HG02852 (cell line): ENCODE measurements at regions not wholly inside any gene's neighbourhood (a gene's known extent, or its start where the extent isn't known, plus 50 kb on each side); places are given as distances from the start of the nearest gene placed in this dataset.

ENCODE experiments used
- ATAC-seq: cut with Tn5 transposase; IDR thresholded peaks from one replicate; pipeline ENCODE4 v1.9.1; 2021; ENCODE audit warnings: mild to moderate bottlenecking, moderate library complexity; ENCODE audit not compliant: unreplicated experiment

DNA sequence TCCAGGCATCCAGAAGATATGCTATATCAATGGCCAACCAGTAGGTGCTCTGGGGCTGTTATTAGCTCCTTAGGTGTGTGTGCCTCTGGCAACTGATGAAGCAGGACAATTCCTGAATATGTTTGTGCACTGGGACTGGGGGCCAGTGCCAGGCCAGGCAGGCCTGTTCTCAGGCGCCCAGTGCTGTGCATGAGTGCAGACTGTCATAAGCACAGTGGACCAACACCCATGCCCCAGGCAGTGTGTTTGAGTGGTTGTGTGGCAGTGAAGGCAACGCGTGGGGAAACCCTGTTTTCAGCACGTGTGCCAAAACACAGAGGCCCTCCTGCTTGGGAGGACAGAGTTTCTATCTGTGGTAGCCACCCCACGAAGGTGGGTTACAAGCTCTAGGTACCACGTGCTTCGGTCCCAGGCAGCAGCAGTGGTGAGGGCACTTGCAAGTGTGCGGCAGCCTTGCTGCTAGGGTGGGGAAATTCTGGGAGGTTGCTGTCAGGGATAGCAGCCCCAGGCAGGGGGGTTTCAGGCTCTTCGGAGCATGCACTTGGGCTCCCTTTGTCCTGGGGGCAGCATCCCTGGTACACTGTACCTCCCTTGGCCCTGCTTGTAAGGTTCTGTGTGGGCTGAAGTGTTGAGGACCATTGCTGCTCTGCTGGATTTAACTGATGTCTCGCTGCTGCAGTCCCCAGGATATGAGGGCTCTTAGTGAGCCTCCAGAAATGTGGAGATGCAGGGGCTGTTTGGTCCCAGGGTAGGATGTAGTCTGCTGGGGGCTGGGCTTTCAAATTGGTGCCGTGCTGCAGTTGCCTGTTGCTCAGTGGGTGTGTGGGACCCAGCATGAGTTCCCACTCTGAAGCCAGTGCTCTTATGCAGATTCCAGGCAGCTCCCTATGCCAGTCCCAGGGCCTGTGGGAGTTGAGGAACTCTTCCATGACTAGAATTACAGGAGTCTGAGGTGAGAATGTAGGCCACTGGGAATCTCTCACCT is 280.9 kb downstream of the RPRM start:
- ATAC-seq, result no peak

DNA sequence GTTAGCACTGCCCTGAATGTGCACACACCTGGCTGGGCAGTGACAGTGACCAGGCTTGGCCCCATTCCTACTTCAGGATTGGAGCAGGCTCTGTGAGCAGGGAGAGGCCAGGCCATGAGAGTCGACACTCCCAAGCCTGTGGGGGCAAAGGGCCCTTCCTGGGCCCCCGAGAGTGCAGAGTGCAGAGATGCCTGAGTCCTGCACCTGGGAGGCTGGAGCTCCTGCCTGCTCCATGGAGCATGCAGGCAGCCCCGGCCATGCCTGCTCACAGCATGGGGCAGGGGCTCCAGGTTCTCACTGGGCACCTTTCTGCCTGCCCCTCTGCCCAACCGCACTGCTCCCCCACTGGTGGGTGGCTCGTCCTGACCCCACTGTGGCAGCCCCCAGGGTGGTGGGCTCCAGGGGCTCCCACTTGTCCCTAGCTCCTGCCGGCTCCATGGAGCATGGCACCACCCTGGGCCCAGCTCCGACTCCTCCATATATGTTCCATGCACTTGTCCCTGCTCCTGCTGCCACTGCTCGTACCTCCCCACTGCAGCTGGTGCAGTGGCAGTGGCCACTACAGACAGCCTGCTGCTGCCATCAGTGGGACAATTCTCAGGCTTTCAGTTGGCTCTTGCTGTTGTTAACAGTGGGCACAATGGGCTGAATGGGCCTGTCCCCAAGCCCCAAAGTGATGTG is 282.0 kb downstream of the RPRM start:
- ATAC-seq, result no peak

DNA sequence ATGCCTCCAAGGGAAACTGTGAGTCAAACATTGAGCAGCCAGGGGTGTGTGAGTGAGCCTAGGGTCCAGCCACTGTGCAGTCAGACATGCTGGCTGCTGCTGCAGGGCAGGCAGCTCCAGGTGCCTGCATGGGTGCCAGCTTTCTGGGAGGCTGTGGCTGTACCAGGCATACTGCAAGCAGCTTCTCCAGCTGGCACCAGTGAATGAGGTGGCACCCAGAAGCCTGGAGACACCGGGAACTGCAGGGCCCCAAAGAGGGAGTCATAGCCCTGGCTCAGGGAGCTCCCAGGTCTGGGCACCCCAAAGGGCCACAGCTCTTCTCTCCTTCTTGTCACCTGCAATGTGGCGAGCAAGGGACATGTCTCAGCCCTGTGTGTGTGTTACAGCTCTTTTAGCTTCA is 283.2 kb downstream of the RPRM start:
- ATAC-seq, result no peak

DNA sequence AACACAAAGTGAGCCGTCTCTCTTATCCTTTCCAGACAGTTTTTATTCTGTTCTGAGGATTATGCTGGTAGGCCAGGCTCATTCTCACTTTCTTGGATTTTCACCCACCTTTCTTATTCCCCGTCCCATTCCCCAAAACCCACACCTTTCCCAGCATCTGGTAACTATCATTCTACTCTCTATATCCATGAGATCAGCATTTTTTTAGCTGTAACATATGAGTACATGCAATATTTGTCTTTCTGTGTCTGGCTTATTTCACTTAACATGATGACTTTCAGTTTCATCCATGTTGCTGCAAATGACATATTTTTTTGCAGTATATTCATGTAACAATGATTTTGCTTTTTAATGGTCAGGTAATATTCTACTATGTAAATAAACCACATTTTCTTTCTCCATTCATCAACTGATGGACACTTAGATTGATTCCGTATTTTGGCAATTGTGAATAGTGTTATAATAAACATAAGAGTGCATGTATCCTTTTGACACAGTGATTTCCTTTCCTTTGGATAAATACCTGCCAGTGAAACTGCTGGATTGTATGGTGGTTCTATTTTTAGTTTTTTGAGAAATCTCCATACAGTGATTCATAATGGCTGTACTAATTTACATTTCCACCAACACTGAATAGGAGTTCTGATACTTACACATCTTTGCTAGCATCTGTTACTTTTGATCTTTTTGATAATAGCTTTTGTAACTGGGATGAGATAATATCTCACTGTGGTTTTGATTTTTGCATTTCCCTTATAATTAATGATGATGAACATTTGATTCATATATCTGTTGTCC is 289.3 kb downstream of the RPRM start:
- no peak for ATAC-seq

DNA sequence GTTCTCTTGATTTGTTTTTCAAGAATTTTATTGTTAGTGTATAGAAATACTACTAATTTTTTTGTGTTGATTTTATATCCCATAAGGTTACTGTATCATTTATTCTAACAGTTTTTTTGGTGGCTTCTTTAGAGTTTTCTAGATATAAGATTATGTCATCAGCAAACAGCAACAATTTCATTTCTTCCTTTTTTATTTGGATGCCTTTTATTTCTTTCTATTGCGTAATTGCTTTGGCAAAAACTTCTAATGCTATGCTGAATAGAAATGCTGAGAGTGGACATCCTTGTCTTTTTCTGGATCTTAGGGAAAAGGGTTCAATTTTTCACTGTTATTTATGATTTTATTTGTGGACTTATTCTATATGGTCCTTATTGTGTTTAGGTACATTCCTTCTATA is 298.8 kb downstream of the RPRM start:
- no peak for ATAC-seq

DNA sequence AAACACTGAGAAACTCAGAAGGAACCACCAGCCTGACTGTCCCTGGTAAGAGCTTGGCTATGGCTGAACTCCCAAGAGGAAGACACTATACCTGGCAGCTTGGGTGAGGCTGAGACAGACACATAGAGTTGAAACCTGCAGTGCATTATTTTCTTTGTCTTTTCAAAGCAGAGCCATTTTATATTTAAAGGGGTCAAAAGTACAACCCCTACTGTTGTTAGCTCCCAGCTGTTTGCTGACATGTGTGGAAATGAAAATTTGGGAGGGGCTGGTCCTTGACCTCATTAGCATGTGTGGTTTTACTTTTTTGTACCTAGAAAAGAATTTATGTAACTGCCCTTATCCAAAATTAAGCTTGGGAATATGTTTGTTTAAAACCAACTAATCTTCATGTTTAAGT is 309.0 kb downstream of the RPRM start:
- no peak for ATAC-seq

DNA sequence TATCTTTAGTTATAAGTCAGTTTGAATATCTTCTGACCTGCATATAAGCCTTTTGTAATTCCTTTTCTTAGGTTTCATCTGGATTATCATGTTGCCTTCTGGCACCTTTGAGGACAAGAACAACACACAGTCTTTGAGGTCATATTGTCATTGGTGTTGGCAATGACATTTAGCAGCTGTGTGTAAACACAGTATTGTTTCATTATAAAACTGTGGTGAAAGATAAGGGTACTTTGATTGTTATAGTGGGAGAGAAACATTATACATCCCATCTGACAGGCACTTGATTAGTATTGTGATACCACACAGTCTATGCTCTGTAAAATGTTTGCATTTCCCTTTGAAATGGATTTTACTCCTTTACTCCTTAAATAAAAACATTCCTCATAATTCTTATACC is 313.5 kb downstream of the RPRM start:
- no peak for ATAC-seq

DNA sequence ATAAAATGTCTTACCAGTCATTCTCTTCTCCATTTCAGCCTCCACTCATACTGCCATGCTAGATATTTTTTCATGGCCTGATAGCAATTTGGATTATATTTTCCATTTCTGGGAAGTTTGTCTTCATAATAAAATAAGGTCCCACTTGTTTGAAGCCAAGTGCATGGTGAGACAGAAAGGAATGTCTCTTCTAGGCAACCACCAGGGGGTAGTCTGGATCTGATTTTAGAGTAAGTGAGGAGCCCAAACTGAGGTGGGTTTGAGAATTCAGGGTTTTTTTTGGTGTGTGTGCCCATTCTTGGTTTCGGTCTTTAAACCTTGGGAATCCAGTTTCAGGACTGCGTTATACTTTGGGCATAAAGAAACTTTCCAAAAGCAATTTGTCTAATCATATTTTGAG is 315.5 kb downstream of the RPRM start:
- ATAC-seq, result no peak

DNA sequence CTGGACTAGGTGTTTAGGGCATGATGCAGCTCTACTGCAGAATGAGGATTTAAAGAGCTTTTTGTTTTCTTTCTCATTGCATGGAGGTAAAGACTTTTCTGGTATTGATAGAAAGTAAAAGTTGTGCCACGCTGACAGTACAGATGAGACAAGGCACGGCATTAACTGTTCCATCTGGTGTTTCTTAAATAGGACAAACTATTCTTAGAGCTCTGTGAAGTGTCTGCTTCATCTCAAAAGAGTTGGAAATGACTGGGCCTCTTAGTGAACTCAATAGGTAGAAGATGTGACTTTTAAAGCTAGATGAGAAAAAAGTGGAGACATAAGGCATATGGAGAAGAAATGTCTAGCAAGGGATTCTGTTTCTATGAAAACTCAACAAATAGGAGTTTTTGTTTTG is 321.8 kb downstream of the RPRM start:
- ATAC-seq, result no peak

DNA sequence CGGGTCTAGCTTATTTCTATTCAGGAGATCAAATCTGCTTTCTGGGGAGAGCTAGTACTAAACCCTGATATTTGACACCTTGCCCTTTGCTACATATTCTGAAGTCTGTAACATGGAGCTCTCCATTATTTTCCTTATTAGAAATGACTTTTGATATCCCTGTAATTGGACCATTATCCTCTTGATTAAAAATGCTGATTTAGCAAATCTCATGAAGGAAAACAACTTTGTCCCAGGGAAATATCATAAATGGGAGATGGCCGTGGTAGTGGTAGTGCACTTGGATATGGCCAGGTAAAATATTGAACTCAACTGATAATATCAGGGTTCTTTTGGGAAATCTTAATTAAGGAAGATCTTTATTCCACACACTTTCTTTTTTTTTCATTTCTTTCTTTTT is 326.5 kb downstream of the RPRM start:
- no peak for ATAC-seq

DNA sequence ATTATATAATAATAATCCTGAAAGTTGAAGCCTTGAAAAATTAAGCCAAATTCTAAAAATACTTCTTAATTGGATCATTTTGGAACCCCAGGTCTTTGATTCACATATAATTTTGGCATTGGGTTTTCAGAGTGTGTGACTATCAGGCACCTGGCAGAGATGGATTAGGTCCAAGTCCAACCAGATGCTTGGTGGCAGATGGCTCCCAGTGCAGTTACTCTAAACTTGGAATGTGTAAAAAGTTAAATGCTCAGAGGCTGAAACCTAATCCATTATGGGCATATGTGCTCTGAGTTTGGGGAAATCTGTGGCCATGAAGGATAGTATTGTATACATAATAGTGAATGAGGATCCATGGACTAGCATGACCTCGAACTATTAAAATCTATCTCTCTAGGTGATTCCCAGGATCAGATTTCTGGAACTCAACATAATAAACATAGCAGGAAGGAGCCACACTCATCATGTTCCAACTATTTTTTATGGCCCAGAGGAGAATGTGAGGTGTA is 333.0 kb downstream of the RPRM start:
- ATAC-seq, result no peak

DNA sequence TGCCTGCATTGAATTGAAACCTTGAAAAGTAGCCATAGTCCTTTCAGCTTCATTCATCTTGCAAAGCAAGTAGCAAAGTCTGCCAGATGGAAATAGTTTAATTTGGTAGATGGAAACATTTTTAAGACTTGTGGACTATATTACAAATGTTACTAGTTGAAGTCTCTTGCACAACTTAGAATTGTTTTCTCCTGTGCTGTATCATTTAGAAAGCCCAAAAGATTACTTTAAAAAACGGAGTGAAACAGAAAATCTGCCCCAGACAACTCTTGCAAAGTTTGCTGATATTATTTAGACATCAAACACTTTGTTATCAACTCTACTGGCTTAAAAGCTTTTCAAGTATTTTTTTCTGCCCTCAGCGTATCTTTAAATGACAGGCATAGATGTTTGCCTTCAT is 335.0 kb downstream of the RPRM start:
- no peak for ATAC-seq

DNA sequence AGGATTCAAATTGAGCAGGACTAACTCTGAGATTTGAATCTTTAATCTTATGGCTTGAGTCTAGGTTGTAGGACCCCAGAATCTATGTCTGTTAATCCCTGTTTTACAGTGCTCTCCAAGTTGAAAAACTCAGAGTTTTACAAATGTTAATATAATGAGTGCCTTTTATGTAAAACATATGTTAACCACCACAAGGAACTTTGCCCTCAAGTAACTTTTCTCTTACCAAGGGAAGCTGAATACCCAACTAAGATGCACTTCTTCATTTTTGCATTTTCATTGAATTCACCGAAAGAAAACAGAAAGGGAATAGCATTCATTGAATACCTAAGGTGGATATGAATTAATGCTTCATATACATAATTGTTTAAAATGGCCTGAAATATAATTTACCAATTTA is 338.1 kb downstream of the RPRM start:
- ATAC-seq, result no peak

DNA sequence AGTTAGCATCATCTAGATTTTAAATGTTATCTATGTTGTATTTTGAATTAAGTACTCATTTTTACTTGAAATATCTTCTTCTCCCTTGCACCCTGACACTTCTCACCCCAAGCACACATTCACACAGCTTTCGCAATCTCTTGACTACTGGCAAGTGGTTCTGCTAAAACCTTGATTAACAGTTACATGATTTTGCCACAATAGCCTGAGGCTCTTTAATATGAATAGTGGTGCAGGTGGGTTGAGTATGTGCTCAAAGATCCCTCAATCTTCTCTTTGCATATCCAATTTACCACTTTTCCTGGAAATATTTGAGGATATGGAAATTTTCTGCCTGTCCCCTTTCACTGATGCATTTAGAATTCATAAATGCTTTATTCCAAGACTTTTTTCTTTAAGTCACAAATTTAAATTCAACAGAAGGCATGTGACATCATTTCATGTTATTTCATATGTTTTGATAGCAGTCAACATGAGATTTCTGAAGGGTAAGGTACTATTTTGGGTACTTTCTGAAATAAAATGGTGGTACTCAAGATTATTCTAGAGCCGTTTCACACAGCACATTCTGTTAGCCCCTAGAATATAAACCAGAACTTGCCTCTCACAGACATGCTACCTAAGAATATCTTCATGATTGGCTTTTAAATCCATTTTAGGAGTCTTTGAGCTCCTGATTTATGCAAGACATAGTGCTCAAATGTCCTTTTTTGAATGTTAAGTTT is 339.7 kb downstream of the RPRM start:
- no peak for ATAC-seq

DNA sequence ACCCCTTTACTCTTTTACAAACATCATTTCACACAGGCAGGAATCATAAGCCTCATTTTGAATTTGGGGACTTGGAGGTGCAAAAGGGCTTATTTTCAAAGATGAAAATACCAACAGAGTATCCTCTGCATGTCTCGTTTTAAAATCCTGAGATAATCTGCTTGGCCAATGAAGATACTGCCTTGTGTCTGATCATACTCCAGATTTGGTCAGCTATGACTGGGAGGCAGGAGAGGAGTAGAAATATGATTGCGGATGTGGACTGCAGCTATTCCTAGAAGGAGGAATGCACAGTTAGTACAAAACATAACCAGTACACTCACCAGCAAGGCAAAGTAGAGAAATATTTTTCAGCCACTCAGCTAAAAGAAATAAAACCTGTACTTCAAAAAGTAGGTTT is 342.3 kb downstream of the RPRM start:
- no peak for ATAC-seq

DNA sequence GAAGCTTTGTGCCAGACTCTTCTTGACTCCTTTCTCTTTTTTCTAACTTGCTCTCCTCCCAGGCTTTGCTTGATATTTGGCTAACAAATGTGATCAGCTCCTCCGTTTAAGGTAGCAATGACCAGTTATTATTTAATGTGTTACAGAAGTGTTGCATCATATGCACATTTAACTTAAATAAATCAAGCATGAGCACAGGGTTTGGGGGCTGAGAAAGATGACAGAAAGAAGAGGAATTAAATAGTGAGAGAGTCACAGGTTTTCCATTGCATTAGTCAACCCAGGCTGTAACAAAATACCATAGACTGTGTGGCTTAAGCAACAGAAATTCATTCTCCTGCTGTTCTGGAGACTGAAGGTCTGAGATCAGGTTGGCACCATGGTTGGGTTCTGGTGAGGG is 343.8 kb downstream of the RPRM start:
- ATAC-seq, result no peak

DNA sequence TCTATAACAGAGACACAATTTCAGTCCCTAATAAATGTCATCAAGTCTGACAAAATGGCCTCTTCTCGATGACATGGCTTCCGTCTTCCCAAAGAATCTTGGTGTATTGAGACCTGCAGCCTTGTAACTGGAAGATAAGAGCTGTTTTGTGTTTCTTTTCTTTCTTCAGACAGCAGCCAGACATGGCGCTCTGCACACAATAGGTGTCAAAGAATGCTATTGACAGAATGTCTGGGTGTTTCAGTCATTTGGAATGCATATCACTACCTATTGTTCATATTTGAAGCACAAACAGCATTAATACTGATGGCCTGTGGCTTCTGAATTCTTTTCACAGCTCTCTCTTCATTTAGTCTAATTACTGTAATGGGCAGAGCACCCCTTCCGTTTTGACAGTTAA is 344.8 kb downstream of the RPRM start:
- ATAC-seq, result no peak

DNA sequence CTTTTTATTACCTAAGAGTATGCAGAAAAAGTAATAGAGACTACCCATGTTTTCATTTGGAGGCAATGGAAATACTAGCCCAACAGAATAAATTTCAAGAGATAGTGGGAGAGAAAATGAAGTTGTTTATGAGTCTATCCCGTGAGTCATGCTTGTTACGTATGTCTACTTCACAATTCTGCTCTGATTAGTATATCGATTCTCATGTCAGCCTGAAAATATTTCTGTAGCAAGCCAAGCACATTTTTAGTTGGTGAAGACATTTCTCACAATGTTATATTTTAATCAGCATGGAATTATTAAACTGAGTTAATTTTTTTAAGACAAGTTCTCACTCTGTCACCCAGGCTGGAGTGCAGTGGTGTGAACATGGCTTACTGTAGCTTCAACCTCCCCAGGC is 346.1 kb downstream of the RPRM start:
- no peak for ATAC-seq

DNA sequence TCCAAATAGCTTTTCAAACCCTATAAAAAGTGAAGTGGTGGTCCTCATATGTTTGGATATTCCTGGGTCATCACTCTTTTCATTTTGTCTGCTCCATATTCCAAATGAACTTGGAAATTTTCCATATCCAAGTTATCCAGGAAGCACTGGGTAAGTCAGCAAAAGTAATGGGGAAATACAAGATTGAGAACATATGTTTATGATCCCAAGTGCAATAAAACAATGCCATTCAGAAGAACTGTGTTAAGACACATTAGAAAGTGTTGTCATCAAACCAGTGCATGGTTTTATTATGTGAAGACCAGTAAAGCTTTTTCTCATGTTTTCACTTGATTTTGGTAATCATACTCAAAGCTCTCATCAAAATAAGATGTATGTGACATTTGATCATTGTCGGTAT is 363.4 kb downstream of the RPRM start:
- ATAC-seq, result no peak

DNA sequence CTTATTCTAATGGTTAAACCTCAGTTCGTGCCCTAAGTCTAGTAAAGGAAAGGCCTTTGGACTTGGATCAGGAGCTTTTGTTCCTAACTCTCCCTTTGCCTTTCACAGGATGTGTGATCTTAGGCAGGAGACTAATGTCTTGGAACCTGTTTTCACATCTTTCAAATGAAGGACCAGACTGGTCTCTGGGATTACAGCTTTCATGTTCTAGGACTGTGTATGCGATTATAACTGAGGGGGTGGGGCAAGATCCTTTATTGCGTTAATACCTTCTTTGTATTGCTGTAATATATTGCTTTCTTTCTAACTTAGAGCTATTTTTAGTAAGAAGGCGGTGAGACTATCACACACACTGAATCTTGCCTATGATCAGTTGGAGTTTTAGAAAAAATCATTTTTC is 368.1 kb downstream of the RPRM start:
- ATAC-seq, result no peak

DNA sequence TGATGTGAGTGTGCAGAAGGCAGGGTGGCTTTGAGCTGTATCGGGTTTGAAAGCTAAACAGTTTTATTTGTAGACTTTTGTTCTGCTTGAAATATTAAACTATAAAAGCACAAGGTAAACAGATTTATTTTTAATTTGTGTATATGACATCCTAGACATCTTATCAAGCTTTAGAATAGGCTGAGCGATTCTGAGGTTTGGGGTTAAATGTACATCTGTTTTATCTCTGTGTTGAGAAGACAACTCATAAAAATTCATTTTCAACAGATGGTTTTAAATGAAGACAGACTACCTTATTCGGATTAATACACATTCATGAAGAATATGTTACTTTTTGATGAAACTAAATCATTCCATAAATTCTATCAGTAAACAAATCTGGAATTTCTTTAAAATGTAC is 368.8 kb downstream of the RPRM start:
- no peak for ATAC-seq
